ENCODE measurements at regions not wholly inside any gene's neighbourhood (a gene's known extent, or its start where the extent isn't known, plus 50 kb on each side); places are given as distances from the start of the nearest gene placed in this dataset.

DNA sequence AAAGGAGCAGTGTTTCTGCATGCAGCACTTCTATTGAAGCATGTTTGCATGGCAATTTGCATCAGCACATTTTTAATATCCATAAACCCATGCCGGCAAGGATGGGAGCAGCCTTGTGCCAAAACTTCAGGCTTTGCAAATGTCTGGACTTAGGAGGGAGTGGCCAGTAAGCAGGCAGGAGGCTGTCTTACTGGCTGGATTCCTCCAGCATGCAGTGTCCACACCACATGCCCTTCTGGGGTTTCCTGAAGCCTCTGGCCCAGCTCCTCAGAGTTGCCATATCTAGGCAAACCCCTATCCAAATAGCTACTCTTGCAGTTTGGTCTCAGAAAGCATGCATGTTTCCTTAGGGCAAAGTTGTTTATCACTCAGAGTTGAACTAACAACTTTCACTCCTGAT is 139.1 kb upstream of the MRPS22 start (continued):
- TF ChIP-seq, protein P1, sequence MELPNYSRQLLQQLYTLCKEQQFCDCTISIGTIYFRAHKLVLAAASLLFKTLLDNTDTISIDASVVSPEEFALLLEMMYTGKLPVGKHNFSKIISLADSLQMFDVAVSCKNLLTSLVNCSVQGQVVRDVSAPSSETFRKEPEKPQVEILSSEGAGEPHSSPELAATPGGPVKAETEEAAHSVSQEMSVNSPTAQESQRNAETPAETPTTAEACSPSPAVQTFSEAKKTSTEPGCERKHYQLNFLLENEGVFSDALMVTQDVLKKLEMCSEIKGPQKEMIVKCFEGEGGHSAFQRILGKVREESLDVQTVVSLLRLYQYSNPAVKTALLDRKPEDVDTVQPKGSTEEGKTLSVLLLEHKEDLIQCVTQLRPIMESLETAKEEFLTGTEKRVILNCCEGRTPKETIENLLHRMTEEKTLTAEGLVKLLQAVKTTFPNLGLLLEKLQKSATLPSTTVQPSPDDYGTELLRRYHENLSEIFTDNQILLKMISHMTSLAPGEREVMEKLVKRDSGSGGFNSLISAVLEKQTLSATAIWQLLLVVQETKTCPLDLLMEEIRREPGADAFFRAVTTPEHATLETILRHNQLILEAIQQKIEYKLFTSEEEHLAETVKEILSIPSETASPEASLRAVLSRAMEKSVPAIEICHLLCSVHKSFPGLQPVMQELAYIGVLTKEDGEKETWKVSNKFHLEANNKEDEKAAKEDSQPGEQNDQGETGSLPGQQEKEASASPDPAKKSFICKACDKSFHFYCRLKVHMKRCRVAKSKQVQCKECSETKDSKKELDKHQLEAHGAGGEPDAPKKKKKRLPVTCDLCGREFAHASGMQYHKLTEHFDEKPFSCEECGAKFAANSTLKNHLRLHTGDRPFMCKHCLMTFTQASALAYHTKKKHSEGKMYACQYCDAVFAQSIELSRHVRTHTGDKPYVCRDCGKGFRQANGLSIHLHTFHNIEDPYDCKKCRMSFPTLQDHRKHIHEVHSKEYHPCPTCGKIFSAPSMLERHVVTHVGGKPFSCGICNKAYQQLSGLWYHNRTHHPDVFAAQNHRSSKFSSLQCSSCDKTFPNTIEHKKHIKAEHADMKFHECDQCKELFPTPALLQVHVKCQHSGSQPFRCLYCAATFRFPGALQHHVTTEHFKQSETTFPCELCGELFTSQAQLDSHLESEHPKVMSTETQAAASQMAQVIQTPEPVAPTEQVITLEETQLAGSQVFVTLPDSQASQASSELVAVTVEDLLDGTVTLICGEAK (IDR thresholded peaks at IDR 0.05; ENCODE audit: borderline replicate concordance): no peak

DNA sequence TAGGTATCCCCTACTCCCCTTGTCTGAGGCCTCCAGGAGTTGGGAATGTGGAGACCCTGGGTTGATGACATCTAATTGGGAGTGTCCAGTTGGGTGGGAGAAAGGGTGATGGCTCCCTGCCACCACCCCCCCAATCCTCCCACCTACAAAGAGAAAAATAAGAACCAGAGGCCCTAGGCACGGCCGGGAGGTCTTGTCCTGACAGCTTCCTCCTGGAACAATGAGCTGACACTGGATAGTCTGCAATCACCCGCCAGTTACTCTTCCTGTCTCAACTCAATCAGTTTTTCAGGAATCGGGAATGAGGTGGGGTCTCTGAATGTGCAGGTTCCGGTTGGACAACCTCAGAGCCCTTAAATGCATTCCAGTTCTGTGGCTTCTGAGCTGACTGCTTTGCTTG is 129.9 kb upstream of the MRPS22 start:
- POLR2A ChIA-PET: no interaction called here
- intact Hi-C loops (cut with micrococcal nuclease; ENCODE audit: unreplicated experiment) (no loop called here), in situ Hi-C loops (cut with MboI) (no loop called here)
- no peaks in the 10 kb centered on the region for H3K9me3 ChIP-seq (replicated peaks; ENCODE audit: control insufficient read depth, insufficient read depth, low read length)
- no peak for DNase-seq (ENCODE audit: low read depth, low spot score)
- H4K20me1 ChIP-seq (ENCODE audit: control insufficient read depth, insufficient read depth): no peaks in the 10 kb centered on the region
- no peak overlapping the region for H3K27ac ChIP-seq (ENCODE audit: control insufficient read depth, insufficient read depth)
- RAD21 ChIA-PET (ENCODE audit: unreplicated experiment): no interaction called here
- TF ChIP-seq NFYA (IDR thresholded peaks at IDR 0.05; ENCODE audit: borderline replicate concordance, low read depth, low read length): no peak
- FAIRE-seq: no peak
- no peaks in the 10 kb centered on the region for H3K36me3 ChIP-seq (ENCODE audit: control insufficient read depth in 2 of 2, insufficient read depth in 2 of 2, low read length in 1 of 2)
- H3K9ac ChIP-seq (ENCODE audit: control insufficient read depth, insufficient read depth, low read length): no peak overlapping the region
- H3K79me2 ChIP-seq (ENCODE audit: control insufficient read depth, insufficient read depth, low read length): no peaks in the 10 kb centered on the region
- H3K4me1 ChIP-seq (ENCODE audit: control insufficient read depth, insufficient read depth, low read length): no peaks in the 10 kb centered on the region
- SMC1A ChIA-PET (ENCODE audit: uncharacterized antibody, unreplicated experiment): interaction anchor here (1.3 kb wide), 1 partner anchor 9 kb away, joined by 3 read pairs; no protein-coding TSS in a partner anchor
- CTCF ChIA-PET: interaction anchor here (0.7 kb wide), 1 partner anchor 17 kb away, joined by 3 read pairs; no protein-coding TSS in a partner anchor
- H3K4me2 ChIP-seq (ENCODE audit: control insufficient read depth, insufficient read depth): no peak overlapping the region
- peaks cover 0 to 1% of the 10 kb centered on the region in 2 experiments; a peak in 2 of 4 replicates for H3K27me3 ChIP-seq (replicated peaks in 1 of 2; ENCODE audit: control insufficient read depth in 2 of 2, insufficient read depth in 2 of 2, low read length in 1 of 2)
- ATAC-seq: no peak
- H3K4me3 ChIP-seq: no peak overlapping the region
- no TSS peak for BruUV-seq (replicated peaks)
- no peak overlapping the region for H2AFZ ChIP-seq (ENCODE audit: control insufficient read depth, low read depth, low read length)
- 1% methylated on average over 5 of the region's 5 CpGs for WGBS (ENCODE audit: insufficient coverage, insufficient replicate concordance, low lambda C conversion rate, missing lambda C conversion rate)

All from GM12878 (cell line).